ENCODE measurements at regions not wholly inside any gene's neighbourhood (a gene's known extent, or its start where the extent isn't known, plus 50 kb on each side); places are given as distances from the start of the nearest gene placed in this dataset.

GRCh38 chr6:50936277-50936681 lies 117.6 kb downstream of the TFAP2B start:
- ChIA-PET CTCF (ENCODE audit: low intra/inter-chr PET ratio, low total read pairs) (no interaction called here), POLR2A (no interaction called here)
- Histone ChIP-seq H4K20me1 (ENCODE audit: insufficient read depth, low read length) (no peaks in the 10 kb centered on the region), H3K27me3 (ENCODE audit: control insufficient read depth in 1 of 2, insufficient read depth in 2 of 2, low read length in 2 of 2) (no peaks in the 10 kb centered on the region), H3K9me3 (ENCODE audit: low read length) (no peaks in the 10 kb centered on the region), H3K4me1 (ENCODE audit: insufficient read depth, low read length) (no peaks in the 10 kb centered on the region), H3K27ac (ENCODE audit: extremely low read length, insufficient read depth, low read length) (no peak overlapping the region), H3K79me2 (ENCODE audit: insufficient read depth, low read length) (no peaks in the 10 kb centered on the region), H3K36me3 (replicated peaks in 1 of 2; ENCODE audit: control insufficient read depth in 1 of 2, insufficient read depth in 2 of 2, low read length in 2 of 2) (no peaks in the 10 kb centered on the region), H3K9ac (ENCODE audit: insufficient read depth, low read depth, low read length) (no peak overlapping the region), H2AFZ (ENCODE audit: low read length) (no peak overlapping the region), H3K4me2 (ENCODE audit: low read depth, low read length) (no peak overlapping the region), H3K4me3 (replicated peaks in 1 of 3; ENCODE audit: insufficient read depth in 1 of 3, low read depth in 2 of 3, low read length in 3 of 3) (no peak overlapping the region)
- intact Hi-C loops (cut with micrococcal nuclease; ENCODE audit: unreplicated experiment), result no loop called here
- TF ChIP-seq ETS1 (CRISPR knock-in tag; IDR thresholded peaks at IDR 0.05), result no peak
- TF ChIP-seq ARNT (IDR thresholded peaks at IDR 0.05), result no peak
- no peak for TF ChIP-seq ZNF746 (CRISPR knock-in tag; IDR thresholded peaks at IDR 0.05)
- TF ChIP-seq ZFP91 (CRISPR knock-in tag; IDR thresholded peaks at IDR 0.05; ENCODE audit: borderline replicate concordance), result no peak
- no peak for TF ChIP-seq SIN3A (IDR thresholded peaks at IDR 0.05; ENCODE audit: borderline replicate concordance, low read depth, low read length)
- TF ChIP-seq TBL1XR1 (IDR thresholded peaks at IDR 0.05; ENCODE audit: borderline replicate concordance, low read length, partially characterized antibody), result no peak
- TF ChIP-seq NFE2L1 (CRISPR knock-in tag; IDR thresholded peaks at IDR 0.05; ENCODE audit: borderline replicate concordance), result no peak
- no peak for TF ChIP-seq ZNF570 (CRISPR knock-in tag; IDR thresholded peaks at IDR 0.05; ENCODE audit: borderline replicate concordance)
- no peak for TF ChIP-seq IRX3 (CRISPR knock-in tag; IDR thresholded peaks at IDR 0.05; ENCODE audit: borderline replicate concordance, low read depth)
- DNase-seq (ENCODE audit: low spot score), result no peak
- no TSS peak for BruUV-seq (replicated peaks)
- WGBS (ENCODE audit: low lambda C conversion rate), result 11% methylated on average over 1 of the region's 1 CpG
- in situ Hi-C loops (cut with HindIII; ENCODE audit: extremely low pct_ligation_motif_present, low pct_unique_long_range_greater_than_20kb), result no loop called here
- FAIRE-seq, result no peak
- no peak for ATAC-seq
